ENCODE measurements at regions not wholly inside any gene's neighbourhood (a gene's known extent, or its start where the extent isn't known, plus 50 kb on each side); places are given as distances from the start of the nearest gene placed in this dataset.
A peak's percentile ranks its signal among the peaks of the same experiment; 100 is the strongest.

GRCh38 chr3:41106691-41107090 is 92.6 kb upstream of the CTNNB1 start:
- Histone ChIP-seq H3K4me1 (ENCODE audit: control insufficient read depth, insufficient read depth, low read length) (peaks cover 16% of the 10 kb centered on the region), H3K36me3 (ENCODE audit: control insufficient read depth, insufficient read depth, low read length) (no peaks in the 10 kb centered on the region), H3K4me3 (ENCODE audit: low read length) (no peak overlapping the region), H3K27me3 (ENCODE audit: control insufficient read depth, insufficient read depth, low read length, poor library complexity, severe bottlenecking) (no peaks in the 10 kb centered on the region), H3K9me3 (ENCODE audit: control insufficient read depth, low read length) (no peaks in the 10 kb centered on the region), H3K27ac (ENCODE audit: low read depth, low read length) (no peak overlapping the region), H3K9ac (ENCODE audit: extremely low read depth, low read length, poor library complexity, severe bottlenecking) (no peak overlapping the region)
- WGBS, 2 experiments (ENCODE audit: insufficient coverage in 1 of 2, insufficient read length in 1 of 2), result 83 to 92% methylated on average over 1 of the region's 2 CpGs
- Mint-ChIP-seq H3K27me3 (ENCODE audit: insufficient read depth) (no peaks in the 10 kb centered on the region), H3K4me3 (no peak overlapping the region), H3K36me3 (ENCODE audit: low read depth) (no peaks in the 10 kb centered on the region), H3K27ac (no peak overlapping the region), H3K9me3 (no peaks in the 10 kb centered on the region), H3K4me1 (peaks cover 6% of the 10 kb centered on the region)
- no peak for DNase-seq
- TF ChIP-seq, protein P1, sequence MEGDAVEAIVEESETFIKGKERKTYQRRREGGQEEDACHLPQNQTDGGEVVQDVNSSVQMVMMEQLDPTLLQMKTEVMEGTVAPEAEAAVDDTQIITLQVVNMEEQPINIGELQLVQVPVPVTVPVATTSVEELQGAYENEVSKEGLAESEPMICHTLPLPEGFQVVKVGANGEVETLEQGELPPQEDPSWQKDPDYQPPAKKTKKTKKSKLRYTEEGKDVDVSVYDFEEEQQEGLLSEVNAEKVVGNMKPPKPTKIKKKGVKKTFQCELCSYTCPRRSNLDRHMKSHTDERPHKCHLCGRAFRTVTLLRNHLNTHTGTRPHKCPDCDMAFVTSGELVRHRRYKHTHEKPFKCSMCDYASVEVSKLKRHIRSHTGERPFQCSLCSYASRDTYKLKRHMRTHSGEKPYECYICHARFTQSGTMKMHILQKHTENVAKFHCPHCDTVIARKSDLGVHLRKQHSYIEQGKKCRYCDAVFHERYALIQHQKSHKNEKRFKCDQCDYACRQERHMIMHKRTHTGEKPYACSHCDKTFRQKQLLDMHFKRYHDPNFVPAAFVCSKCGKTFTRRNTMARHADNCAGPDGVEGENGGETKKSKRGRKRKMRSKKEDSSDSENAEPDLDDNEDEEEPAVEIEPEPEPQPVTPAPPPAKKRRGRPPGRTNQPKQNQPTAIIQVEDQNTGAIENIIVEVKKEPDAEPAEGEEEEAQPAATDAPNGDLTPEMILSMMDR (conservative IDR thresholded peaks at IDR 0.05), result no peak

DNA sequence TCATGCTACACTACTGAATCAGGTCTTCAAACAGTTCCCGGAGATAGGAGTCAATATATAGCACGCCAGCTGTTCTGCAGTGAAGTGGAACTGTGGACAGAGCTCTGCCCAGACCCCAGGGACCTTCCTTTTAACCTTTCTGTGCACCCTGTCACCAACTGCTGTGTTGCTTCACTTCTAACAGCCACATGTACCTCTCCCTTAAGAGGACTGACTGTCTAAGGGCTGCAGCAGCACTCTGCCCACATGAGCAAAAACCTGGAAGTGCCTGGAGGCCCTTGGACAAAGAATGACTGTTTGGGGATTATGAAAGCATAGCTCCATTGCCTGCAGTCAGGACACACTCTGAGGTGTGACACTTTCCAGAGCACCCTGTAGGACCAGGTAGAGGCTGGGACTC is 88.3 kb upstream of the CTNNB1 start:
- no peak overlapping the region for H3K4me3 ChIP-seq (ENCODE audit: low read length)
- H3K27me3 ChIP-seq (ENCODE audit: control insufficient read depth, insufficient read depth, low read length, poor library complexity, severe bottlenecking), result no peaks in the 10 kb centered on the region
- no peak overlapping the region for H3K9ac ChIP-seq (ENCODE audit: extremely low read depth, low read length, poor library complexity, severe bottlenecking)
- Mint-ChIP-seq H3K9me3 (no peaks in the 10 kb centered on the region), H3K36me3 (ENCODE audit: low read depth) (no peaks in the 10 kb centered on the region), H3K4me3 (no peak overlapping the region), H3K4me1 (peaks cover 21% of the 10 kb centered on the region), H3K27ac (no peak overlapping the region), H3K27me3 (ENCODE audit: insufficient read depth) (no peaks in the 10 kb centered on the region)
- DNase-seq, result peak; percentile 34
- no peak overlapping the region for H3K27ac ChIP-seq (ENCODE audit: low read depth, low read length)
- H3K9me3 ChIP-seq (ENCODE audit: control insufficient read depth, low read length), result no peaks in the 10 kb centered on the region
- H3K36me3 ChIP-seq (ENCODE audit: control insufficient read depth, insufficient read depth, low read length), result no peaks in the 10 kb centered on the region
- WGBS, 2 experiments (ENCODE audit: insufficient coverage in 1 of 2, insufficient read length in 1 of 2), result 88% methylated on average over 2 of the region's 2 CpGs; no CpG with 5 or more reads in 1 of the 2 experiments
- no peaks in the 10 kb centered on the region for H3K4me1 ChIP-seq (ENCODE audit: control insufficient read depth, insufficient read depth, low read length)
- TF ChIP-seq, protein P1 (conservative IDR thresholded peaks at IDR 0.05), result no peak

DNA sequence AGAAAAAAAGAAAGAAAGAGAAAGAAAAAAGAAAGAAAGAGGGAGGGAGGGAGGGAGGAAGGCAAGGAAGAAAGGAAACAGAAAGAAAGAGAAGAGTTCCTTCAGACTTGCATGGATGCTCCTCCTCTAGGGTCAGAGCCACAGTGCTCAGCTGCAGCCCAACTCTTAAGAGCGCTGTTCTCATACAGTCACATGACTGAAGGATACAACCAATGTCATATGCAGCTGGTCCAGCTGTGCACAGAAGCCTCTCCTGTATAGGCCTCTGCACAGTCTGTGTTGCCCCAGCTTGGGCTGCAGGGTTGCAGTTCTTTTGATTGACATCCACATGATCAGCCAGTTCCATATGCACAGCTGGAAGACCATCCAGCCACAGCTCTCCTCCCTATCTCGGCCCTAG is 86.8 kb upstream of the CTNNB1 start:
- no peaks in the 10 kb centered on the region for H3K27me3 ChIP-seq (ENCODE audit: control insufficient read depth, insufficient read depth, low read length, poor library complexity, severe bottlenecking)
- Mint-ChIP-seq H3K4me1 (peaks cover 33% of the 10 kb centered on the region), H3K27ac (no peak overlapping the region), H3K36me3 (ENCODE audit: low read depth) (no peaks in the 10 kb centered on the region), H3K27me3 (ENCODE audit: insufficient read depth) (no peaks in the 10 kb centered on the region), H3K4me3 (no peak overlapping the region), H3K9me3 (no peaks in the 10 kb centered on the region)
- no peak overlapping the region for H3K9ac ChIP-seq (ENCODE audit: extremely low read depth, low read length, poor library complexity, severe bottlenecking)
- H3K36me3 ChIP-seq (ENCODE audit: control insufficient read depth, insufficient read depth, low read length), result no peaks in the 10 kb centered on the region
- TF ChIP-seq, protein P1 (conservative IDR thresholded peaks at IDR 0.05), result no peak
- no peak overlapping the region for H3K27ac ChIP-seq (ENCODE audit: low read depth, low read length)
- WGBS, 2 experiments (ENCODE audit: insufficient coverage in 1 of 2, insufficient read length in 1 of 2), result 88 to 95% methylated on average over 2 of the region's 2 CpGs
- H3K4me3 ChIP-seq (ENCODE audit: low read length), result no peak overlapping the region
- DNase-seq, result no peak
- no peaks in the 10 kb centered on the region for H3K9me3 ChIP-seq (ENCODE audit: control insufficient read depth, low read length)
- no peaks in the 10 kb centered on the region for H3K4me1 ChIP-seq (ENCODE audit: control insufficient read depth, insufficient read depth, low read length)

Data from endodermal cell (in vitro differentiated cells).